Right renal cortex interstitium (tissue), 3 donors: ENCODE measurements at regions not wholly inside any gene's neighbourhood (a gene's known extent, or its start where the extent isn't known, plus 50 kb on each side); places are given as distances from the start of the nearest gene placed in this dataset.

Source experiments
- DNase-seq, 3 donors: peaks; one replicate each; pipeline ENCODE4 v3.0.0-alpha.2; 2013; ENCODE audit warnings: low read depth in 3 of 3, low spot score in 2 of 3

- DNase-seq: no peak
Observed at GRCh38 chr7:46145412-46145811, 224.3 kb upstream of the IGFBP3 start.

- no peak for DNase-seq
Observed at GRCh38 chr7:46143949-46144917, 223.2 kb upstream of the IGFBP3 start.

GRCh38 chr7:46143421-46143820 lies 222.3 kb upstream of the IGFBP3 start:
- DNase-seq: no peak

GRCh38 chr7:46139079-46139478 lies 218.0 kb upstream of the IGFBP3 start:
- no peak for DNase-seq

- DNase-seq: no peak
Observed at GRCh38 chr7:46137725-46138124, 216.7 kb upstream of the IGFBP3 start.

- DNase-seq: no peak
Observed at GRCh38 chr7:46135557-46135956, 214.5 kb upstream of the IGFBP3 start.

- no peak for DNase-seq
Observed at GRCh38 chr7:46134795-46135194, 213.7 kb upstream of the IGFBP3 start.

GRCh38 chr7:46134385-46134784 lies 213.3 kb upstream of the IGFBP3 start:
- no peak for DNase-seq

- DNase-seq: no peak
Observed at GRCh38 chr7:46133751-46134150, 212.7 kb upstream of the IGFBP3 start.

GRCh38 chr7:46133072-46133471 lies 212.0 kb upstream of the IGFBP3 start:
- no peak for DNase-seq

GRCh38 chr7:46131916-46132795 lies 211.1 kb upstream of the IGFBP3 start:
- DNase-seq: peak in 1 of 3 donors; percentile 60

- DNase-seq: no peak
Observed at GRCh38 chr7:46129831-46130230, 208.8 kb upstream of the IGFBP3 start.

- DNase-seq: no peak
Observed at GRCh38 chr7:46127814-46128213, 206.7 kb upstream of the IGFBP3 start.

GRCh38 chr7:46126675-46127300 lies 205.7 kb upstream of the IGFBP3 start:
- DNase-seq: no peak

GRCh38 chr7:46123756-46124343 lies 202.8 kb upstream of the IGFBP3 start:
- no peak for DNase-seq

- no peak for DNase-seq
Observed at GRCh38 chr7:46115410-46115809, 194.3 kb upstream of the IGFBP3 start.

GRCh38 chr7:46109437-46109836 lies 188.4 kb upstream of the IGFBP3 start:
- no peak for DNase-seq

GRCh38 chr7:46108272-46108671 lies 187.2 kb upstream of the IGFBP3 start:
- DNase-seq: no peak

GRCh38 chr7:46107610-46108217 lies 186.6 kb upstream of the IGFBP3 start:
- no peak for DNase-seq

GRCh38 chr7:46100521-46100920 lies 179.4 kb upstream of the IGFBP3 start:
- no peak for DNase-seq
